ENCODE measurements at regions not wholly inside any gene's neighbourhood (a gene's known extent, or its start where the extent isn't known, plus 50 kb on each side); places are given as distances from the start of the nearest gene placed in this dataset.

- no peak overlapping the region for H3K27ac ChIP-seq (ENCODE audit: control insufficient read depth, insufficient read depth)
- no peaks in the 10 kb centered on the region for H3K9me3 ChIP-seq (replicated peaks; ENCODE audit: control insufficient read depth, insufficient read depth, low read length)
- no TSS peak for BruUV-seq (replicated peaks)
- RAD21 ChIA-PET (ENCODE audit: unreplicated experiment): no interaction called here
- DNase-seq (ENCODE audit: low read depth, low spot score) (no peak), FAIRE-seq (no peak), ATAC-seq (no peak)
- no peak overlapping the region for H3K4me2 ChIP-seq (ENCODE audit: control insufficient read depth, insufficient read depth)
- H2AFZ ChIP-seq (ENCODE audit: control insufficient read depth, low read depth, low read length): no peak overlapping the region
- in situ Hi-C loops (cut with MboI) (loop anchor here (5.0 kb wide), 1 partner anchor 259 kb away; no protein-coding TSS in a partner anchor), intact Hi-C loops (cut with micrococcal nuclease; ENCODE audit: unreplicated experiment) (no loop called here)
- no peaks in the 10 kb centered on the region for H3K27me3 ChIP-seq (replicated peaks in 1 of 2; ENCODE audit: control insufficient read depth in 2 of 2, insufficient read depth in 2 of 2, low read length in 1 of 2)
- CTCF ChIA-PET: no interaction called here
- no peak overlapping the region for H3K4me3 ChIP-seq
- H3K36me3 ChIP-seq (ENCODE audit: control insufficient read depth in 2 of 2, insufficient read depth in 2 of 2, low read length in 1 of 2): no peaks in the 10 kb centered on the region
- SMC1A ChIA-PET (ENCODE audit: uncharacterized antibody, unreplicated experiment): no interaction called here
- no peak overlapping the region for H3K9ac ChIP-seq (ENCODE audit: control insufficient read depth, insufficient read depth, low read length)
- no peaks in the 10 kb centered on the region for H3K4me1 ChIP-seq (ENCODE audit: control insufficient read depth, insufficient read depth, low read length)
- WGBS (ENCODE audit: insufficient coverage, insufficient replicate concordance, low lambda C conversion rate, missing lambda C conversion rate): 54% methylated on average over 2 of the region's 2 CpGs
- H4K20me1 ChIP-seq (ENCODE audit: control insufficient read depth, insufficient read depth): no peaks in the 10 kb centered on the region
- no peak for TF ChIP-seq ZNF207 (IDR thresholded peaks at IDR 0.05; ENCODE audit: borderline replicate concordance)
- TF ChIP-seq KDM1A (IDR thresholded peaks at IDR 0.05; ENCODE audit: borderline replicate concordance): no peak
- no peak for TF ChIP-seq ZNF274 (IDR thresholded peaks at IDR 0.05; ENCODE audit: insufficient read depth, insufficient read length)
- no peak for TF ChIP-seq LARP7 (IDR thresholded peaks at IDR 0.05)
- no peak for TF ChIP-seq CHD1 (IDR thresholded peaks at IDR 0.05; ENCODE audit: low read depth, low read length)
- TF ChIP-seq ETV6 (conservative IDR thresholded peaks at IDR 0.05 in 1 of 2, IDR thresholded peaks at IDR 0.05 in 1 of 2; ENCODE audit: borderline replicate concordance in 1 of 2, low read depth in 1 of 2): no peak
- TF ChIP-seq ASH2L (IDR thresholded peaks at IDR 0.05; ENCODE audit: borderline replicate concordance, low read depth): no peak
- POLR2A ChIA-PET: no interaction called here
- H3K79me2 ChIP-seq (ENCODE audit: control insufficient read depth, insufficient read depth, low read length): no peaks in the 10 kb centered on the region
These were observed 72.6 kb upstream of the SLC4A11 start for GRCh38 chr20:3311623-3312022.

- RAD21 ChIA-PET (ENCODE audit: unreplicated experiment): interaction anchor here (0.6 kb wide), 2 partner anchors 62 to 321 kb away, joined by 3 read pairs; no protein-coding TSS in a partner anchor
- 93% methylated on average over 1 of the region's 1 CpG for WGBS (ENCODE audit: insufficient coverage, insufficient replicate concordance, low lambda C conversion rate, missing lambda C conversion rate)
- Histone ChIP-seq H3K36me3 (ENCODE audit: control insufficient read depth in 2 of 2, insufficient read depth in 2 of 2, low read length in 1 of 2) (no peaks in the 10 kb centered on the region), H4K20me1 (ENCODE audit: control insufficient read depth, insufficient read depth) (no peaks in the 10 kb centered on the region), H3K27me3 (replicated peaks in 1 of 2; ENCODE audit: control insufficient read depth in 2 of 2, insufficient read depth in 2 of 2, low read length in 1 of 2) (no peaks in the 10 kb centered on the region), H3K4me3 (no peak overlapping the region), H3K9me3 (replicated peaks; ENCODE audit: control insufficient read depth, insufficient read depth, low read length) (no peaks in the 10 kb centered on the region), H3K9ac (ENCODE audit: control insufficient read depth, insufficient read depth, low read length) (no peak overlapping the region), H3K27ac (ENCODE audit: control insufficient read depth, insufficient read depth) (no peak overlapping the region), H3K4me2 (ENCODE audit: control insufficient read depth, insufficient read depth) (no peak overlapping the region), H2AFZ (ENCODE audit: control insufficient read depth, low read depth, low read length) (no peak overlapping the region), H3K79me2 (ENCODE audit: control insufficient read depth, insufficient read depth, low read length) (no peaks in the 10 kb centered on the region), H3K4me1 (ENCODE audit: control insufficient read depth, insufficient read depth, low read length) (no peaks in the 10 kb centered on the region)
- SMC1A ChIA-PET (ENCODE audit: uncharacterized antibody, unreplicated experiment): no interaction called here
- CTCF ChIA-PET: no interaction called here
- intact Hi-C loops (cut with micrococcal nuclease; ENCODE audit: unreplicated experiment) (no loop called here), in situ Hi-C loops (cut with MboI) (no loop called here)
- TF ChIP-seq EZH2 (IDR thresholded peaks at IDR 0.05; ENCODE audit: borderline replicate concordance, control insufficient read depth, low read depth, low read length) (no peak), LARP7 (IDR thresholded peaks at IDR 0.05) (no peak), ZBTB33 (IDR thresholded peaks at IDR 0.05) (no peak), NR2C1 (IDR thresholded peaks at IDR 0.05) (no peak), CTCF (IDR thresholded peaks at IDR 0.05 in 2 of 3, conservative IDR thresholded peaks at IDR 0.05 in 1 of 3; ENCODE audit: control insufficient read depth in 2 of 3, extremely low read depth in 1 of 3, insufficient read depth in 1 of 3, low read depth in 3 of 3, low read length in 3 of 3) (no peak), CREB1 (IDR thresholded peaks at IDR 0.05; ENCODE audit: low read depth) (no peak), PKNOX1 (IDR thresholded peaks at IDR 0.05) (no peak)
- FAIRE-seq (no peak), DNase-seq (ENCODE audit: low read depth, low spot score) (no peak), ATAC-seq (no peak)
- POLR2A ChIA-PET: no interaction called here
- no TSS peak for BruUV-seq (replicated peaks)
These were observed 70.2 kb upstream of the SLC4A11 start for GRCh38 chr20:3309226-3309625.
